Spinal cord (tissue), 9 donors: ENCODE measurements at regions not wholly inside any gene's neighbourhood (a gene's known extent, or its start where the extent isn't known, plus 50 kb on each side); places are given as distances from the start of the nearest gene placed in this dataset.

Source experiments
- DNase-seq, 6 donors: peaks; one replicate each; pipeline versions ENCODE4 v3.0.0 to v3.0.0-alpha.2; 2013 to 2015; ENCODE audit warnings: low spot score in 6 of 6, low read depth in 4 of 6
- H3K27ac ChIP-seq: one replicate; pipeline ENCODE4 v1.5.1; 2013; ENCODE audit warnings: low read depth, low read length, control low read depth
- H3K27me3 ChIP-seq: one replicate; pipeline ENCODE4 v1.6.1; 2013; ENCODE audit warnings: low read length; ENCODE audit not compliant: control insufficient read depth, insufficient read depth
- H3K36me3 ChIP-seq: one replicate; pipeline ENCODE4 v1.6.1; 2013; ENCODE audit warnings: low read length; ENCODE audit not compliant: control insufficient read depth, insufficient read depth
- H3K4me1 ChIP-seq: one replicate; pipeline ENCODE4 v1.6.1; 2013; ENCODE audit warnings: low read length; ENCODE audit not compliant: control insufficient read depth, insufficient read depth
- H3K4me3 ChIP-seq: one replicate; pipeline ENCODE4 v1.5.1; 2013; ENCODE audit warnings: low read depth, low read length, control low read depth
- H3K9me3 ChIP-seq: one replicate; pipeline ENCODE4 v1.6.1; 2013; ENCODE audit warnings: low read length; ENCODE audit not compliant: control insufficient read depth, insufficient read depth
- WGBS: methylation state at CpG from one replicate; pipeline ENCODE4 v1.1.5; 2013; ENCODE audit warnings: missing lambda C conversion rate; ENCODE audit not compliant: insufficient coverage; 5-methylcytosine and 5-hydroxymethylcytosine counted together
- donor health status: healthy.

DNA sequence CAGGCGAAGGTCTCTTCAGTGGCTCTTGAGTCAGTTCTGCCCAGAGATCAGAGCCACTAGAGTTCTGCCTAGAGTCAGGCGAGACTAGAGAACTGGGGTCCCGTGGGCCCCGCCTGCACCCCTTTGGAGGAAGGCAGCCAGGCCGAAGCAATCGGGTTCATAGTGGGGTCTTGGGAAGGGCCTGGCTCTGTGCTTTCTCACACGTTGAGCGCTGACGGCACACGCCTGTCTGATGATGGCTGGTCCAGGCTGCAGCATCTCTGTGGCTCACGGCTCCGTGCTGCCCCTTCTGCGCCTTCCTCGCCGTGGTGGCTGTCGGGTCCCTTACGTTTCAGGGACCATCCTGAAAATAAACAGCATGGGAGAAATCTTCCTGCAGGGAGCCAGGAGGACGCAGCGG, 78.3 kb upstream of the RNU6ATAC start:
- Histone ChIP-seq H3K4me3 (no peak overlapping the region), H3K27me3 (peaks cover 6% of the 10 kb centered on the region), H3K9me3 (no peaks in the 10 kb centered on the region), H3K27ac (no peak overlapping the region), H3K4me1 (peaks cover 11% of the 10 kb centered on the region), H3K36me3 (no peaks in the 10 kb centered on the region)
- WGBS, result 67% methylated on average over 19 of the region's 19 CpGs
- no peak for DNase-seq

DNA sequence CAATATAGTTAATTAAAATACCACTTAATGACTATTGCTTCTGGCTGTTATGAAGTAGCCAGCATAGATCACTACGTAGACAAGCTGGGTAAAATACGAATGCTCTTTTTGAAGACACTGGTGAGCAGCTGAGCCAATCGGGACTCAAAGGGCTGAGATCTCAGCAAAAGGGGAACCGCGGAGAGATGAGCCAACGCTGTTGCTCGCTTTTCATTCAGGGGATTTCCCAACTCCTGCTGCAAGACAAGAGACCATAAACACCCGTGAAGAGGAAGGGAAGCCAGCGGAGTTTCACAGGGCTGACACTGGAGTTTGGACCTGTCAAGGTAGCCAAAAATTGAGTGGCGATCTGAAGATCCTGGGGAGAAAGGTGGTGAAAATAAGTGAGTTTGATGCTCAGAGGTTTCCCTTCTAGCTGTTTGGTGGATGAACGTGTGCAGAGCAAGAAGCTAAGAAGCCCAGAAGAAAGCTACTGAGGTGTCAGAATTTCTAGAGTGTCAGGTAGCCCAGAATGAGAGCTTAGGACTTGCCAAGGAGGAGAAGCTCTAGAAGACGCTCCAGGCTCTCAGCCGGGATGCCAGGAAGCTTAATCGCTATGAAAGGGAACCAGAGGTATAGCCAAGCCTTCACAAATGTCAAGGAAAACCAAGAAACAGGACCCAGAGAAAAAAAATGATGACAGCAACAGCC, 79.6 kb upstream of the RNU6ATAC start:
- WGBS, result 41% methylated on average over 14 of the region's 14 CpGs
- DNase-seq, result no peak
- no peak overlapping the region for H3K27ac ChIP-seq
- peaks cover 6% of the 10 kb centered on the region for H3K27me3 ChIP-seq
- peaks cover 11% of the 10 kb centered on the region for H3K4me1 ChIP-seq
- H3K9me3 ChIP-seq, result peaks cover 6% of the 10 kb centered on the region
- H3K4me3 ChIP-seq, result no peak overlapping the region
- H3K36me3 ChIP-seq, result no peaks in the 10 kb centered on the region

DNA sequence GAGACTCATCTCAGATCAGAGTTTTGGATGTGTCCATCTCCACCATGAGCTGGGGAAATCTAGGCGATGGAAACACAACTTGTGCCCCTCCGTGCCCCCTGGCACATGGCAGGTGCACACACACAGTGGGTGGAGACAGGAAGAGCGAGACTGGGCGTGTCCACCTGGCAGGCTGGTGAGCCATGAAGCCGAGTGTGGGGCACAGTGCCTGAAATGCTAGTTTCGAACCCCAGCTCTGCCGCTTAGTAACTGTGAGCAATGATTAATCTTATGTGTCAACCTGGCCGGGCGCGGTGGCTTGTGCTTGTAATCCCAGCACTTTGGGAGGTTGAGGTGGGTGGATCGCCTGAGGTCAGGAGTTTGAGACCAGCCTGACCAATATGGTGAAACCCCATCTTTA, 80.8 kb upstream of the RNU6ATAC start:
- Histone ChIP-seq H3K36me3 (no peaks in the 10 kb centered on the region), H3K27me3 (peaks cover 6% of the 10 kb centered on the region), H3K9me3 (peaks cover 6% of the 10 kb centered on the region), H3K4me1 (peaks cover 5% of the 10 kb centered on the region), H3K27ac (no peak overlapping the region), H3K4me3 (no peak overlapping the region)
- WGBS, result 98% methylated on average over 10 of the region's 11 CpGs
- no peak for DNase-seq

DNA sequence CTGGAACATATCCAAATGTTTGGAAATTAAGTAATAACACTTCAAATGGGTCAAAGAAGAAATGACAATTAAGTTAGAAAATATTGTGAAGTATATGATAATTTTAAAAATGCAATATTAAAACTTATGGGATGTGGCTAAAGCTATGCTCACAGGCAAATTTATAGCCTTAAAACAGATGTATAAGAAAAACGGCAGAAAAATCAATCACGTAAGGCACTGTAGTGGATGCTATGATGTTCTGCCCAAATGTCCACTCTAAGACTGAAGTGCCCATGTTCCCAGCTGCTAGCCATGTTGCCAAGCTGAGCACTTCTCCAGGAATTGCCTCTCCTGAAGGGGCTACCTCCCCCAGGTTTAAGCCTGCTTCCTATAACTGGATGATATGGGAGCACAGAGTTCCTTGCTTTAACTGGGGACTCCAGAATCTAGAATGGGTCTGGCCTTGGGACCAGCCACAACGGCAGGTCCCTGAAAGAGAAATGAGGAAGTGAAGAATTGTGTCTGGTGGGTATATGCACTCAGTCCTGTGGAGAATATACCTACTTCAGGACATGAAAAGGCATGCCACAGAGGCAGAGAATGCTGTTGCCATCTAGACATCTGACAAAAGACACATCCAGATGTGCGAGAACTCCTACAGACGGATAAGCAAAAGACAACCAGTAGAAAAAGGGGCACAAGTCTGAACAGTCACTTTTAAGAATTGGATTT, 78.2 kb upstream of the RXRA start:
- no peak overlapping the region for H3K27ac ChIP-seq
- DNase-seq, result no peak
- peaks cover 16% of the 10 kb centered on the region for H3K4me1 ChIP-seq
- WGBS, result 92% methylated on average over 3 of the region's 5 CpGs
- H3K4me3 ChIP-seq, result no peak overlapping the region
- peaks cover 2% of the 10 kb centered on the region for H3K27me3 ChIP-seq
- H3K36me3 ChIP-seq, result no peaks in the 10 kb centered on the region
- peaks cover 6% of the 10 kb centered on the region for H3K9me3 ChIP-seq

DNA sequence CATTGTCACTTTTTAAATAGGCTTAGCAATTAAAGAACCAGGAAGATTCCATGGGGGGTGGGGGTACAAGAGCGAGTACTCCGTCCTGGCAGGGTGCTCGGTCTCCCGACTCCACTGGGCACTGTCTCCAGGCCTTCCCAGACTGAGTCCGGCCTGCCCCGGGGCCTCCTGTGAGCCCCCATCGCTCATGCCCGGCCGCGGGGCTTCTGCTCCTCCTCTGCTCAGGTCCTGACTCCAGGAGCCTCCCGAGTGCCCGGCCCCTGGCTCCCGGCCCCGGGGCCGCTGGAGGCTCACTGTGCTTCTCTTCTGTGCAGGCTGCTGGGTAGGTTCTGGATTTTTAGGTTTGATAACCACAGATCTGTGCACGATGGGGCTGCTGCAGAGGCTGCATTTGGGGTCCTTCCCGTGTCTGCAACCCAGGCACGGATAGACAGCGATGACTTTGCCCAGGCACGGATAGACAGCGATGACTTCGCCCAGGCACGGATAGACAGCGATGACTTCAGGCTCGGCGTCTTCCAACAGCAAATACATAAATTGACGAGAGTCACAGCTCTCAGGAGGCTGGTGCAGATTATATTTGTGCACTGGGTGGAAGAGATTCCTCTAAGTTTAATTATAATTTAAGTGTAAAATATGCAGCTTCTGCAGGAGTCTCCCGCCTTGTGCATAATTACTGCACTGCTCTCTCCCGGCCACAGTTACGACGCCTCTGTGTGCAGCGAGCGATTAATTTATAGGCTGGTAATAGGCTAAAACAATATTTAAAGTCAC, 74.8 kb upstream of the RXRA start:
- H3K4me1 ChIP-seq, result peaks cover 16% of the 10 kb centered on the region
- no peak overlapping the region for H3K4me3 ChIP-seq
- H3K9me3 ChIP-seq, result peaks cover 6% of the 10 kb centered on the region
- 57% methylated on average over 22 of the region's 33 CpGs for WGBS
- no peak overlapping the region for H3K27ac ChIP-seq
- no peaks in the 10 kb centered on the region for H3K27me3 ChIP-seq
- H3K36me3 ChIP-seq, result no peaks in the 10 kb centered on the region
- DNase-seq, result peak in 4 of 6 donors; percentile 31 to 94 (median 48)

DNA sequence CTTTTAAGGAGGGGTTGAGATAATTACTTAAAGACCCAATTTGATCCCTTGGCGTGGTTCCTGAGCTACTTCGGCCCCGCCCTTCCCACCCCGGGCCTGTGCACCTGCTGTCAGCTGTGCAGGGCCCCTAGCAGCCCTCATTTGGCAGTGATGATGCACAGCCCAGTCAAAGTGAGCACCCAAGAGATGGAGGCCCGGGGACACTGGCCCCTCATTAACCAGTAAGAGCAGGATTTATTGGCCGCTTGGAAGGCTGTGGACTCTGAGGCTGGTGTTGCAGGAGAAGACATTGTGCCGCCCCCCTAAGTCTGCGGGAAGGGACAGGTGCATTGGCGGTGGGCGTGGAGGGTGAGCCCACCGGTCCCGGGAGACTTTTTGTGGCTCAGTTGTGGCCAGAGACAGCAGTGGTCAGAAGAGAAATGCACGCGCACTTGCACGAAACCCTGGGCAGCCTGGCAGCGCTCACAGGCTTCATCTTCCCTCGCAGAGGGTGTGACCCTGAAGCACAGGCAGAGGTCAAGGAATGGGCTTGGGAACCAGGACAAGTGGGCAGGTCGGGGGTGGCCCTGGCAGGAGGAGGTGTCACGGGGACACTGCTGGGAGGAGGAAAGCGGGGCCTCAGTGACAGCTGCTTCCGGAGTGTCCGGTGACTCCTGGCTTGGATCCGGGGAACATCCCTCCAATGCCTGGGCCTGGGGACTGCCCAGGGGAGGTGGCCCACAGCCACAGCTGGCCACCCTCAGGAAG, 74.0 kb upstream of the RXRA start:
- peaks cover 16% of the 10 kb centered on the region for H3K4me1 ChIP-seq
- DNase-seq, result no peak
- peaks cover 6% of the 10 kb centered on the region for H3K9me3 ChIP-seq
- H3K27me3 ChIP-seq, result no peaks in the 10 kb centered on the region
- no peak overlapping the region for H3K4me3 ChIP-seq
- 72% methylated on average over 23 of the region's 23 CpGs for WGBS
- H3K36me3 ChIP-seq, result no peaks in the 10 kb centered on the region
- no peak overlapping the region for H3K27ac ChIP-seq

DNA sequence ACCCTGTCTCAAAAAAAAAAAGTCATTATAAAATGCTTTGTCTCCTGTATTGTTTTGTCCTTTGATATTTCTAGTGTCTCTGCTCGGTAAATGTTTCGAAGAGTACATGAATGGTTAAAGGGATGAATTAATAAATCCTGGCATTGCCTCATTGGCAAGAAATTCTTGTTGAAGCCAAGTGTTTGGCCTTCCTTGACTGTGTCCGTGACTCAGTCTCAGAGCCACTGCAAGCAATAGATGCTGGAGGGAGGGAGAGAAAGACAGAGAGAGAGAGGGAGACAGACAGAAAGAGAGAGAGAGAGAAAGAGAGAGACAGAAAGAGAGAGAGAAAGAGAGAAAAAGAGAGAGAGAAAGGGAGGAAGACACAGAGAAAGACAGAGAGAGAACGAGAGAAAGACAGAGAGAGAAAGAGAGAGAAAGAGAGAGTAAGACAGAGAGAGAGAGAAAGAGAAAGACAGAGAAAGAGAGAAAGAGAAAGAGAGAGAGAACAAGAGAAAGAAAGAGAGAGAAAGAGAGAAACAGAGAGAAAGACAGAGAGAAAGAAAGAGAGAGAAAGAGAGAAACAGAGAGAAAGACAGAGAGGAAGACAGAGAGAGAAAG, 72.5 kb upstream of the RXRA start:
- WGBS, result 68% methylated on average over 4 of the region's 4 CpGs
- Histone ChIP-seq H3K27ac (no peak overlapping the region), H3K4me1 (peaks cover 25% of the 10 kb centered on the region), H3K36me3 (no peaks in the 10 kb centered on the region), H3K27me3 (no peaks in the 10 kb centered on the region), H3K9me3 (no peaks in the 10 kb centered on the region), H3K4me3 (no peak overlapping the region)
- DNase-seq, result no peak

DNA sequence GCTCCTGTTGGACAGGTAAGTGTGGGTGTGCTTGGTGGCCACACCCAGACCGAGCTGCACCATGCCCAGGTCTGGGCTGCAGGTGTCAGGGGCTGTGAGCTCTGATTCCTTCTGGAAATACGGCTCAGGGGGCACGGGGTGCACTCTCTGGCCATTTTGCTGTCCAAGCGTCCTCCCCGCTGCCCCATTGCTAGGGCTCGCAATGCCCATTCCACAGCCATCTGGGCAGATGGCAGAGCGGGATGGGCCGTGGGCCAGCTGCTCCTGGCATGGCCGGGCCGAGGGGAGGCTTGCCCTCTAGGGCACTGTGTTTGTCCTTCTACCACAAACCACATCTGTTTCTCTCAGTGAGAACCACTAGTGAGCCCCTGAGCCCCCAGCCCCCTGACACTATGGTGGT, 67.9 kb upstream of the RXRA start:
- H3K27ac ChIP-seq, result no peak overlapping the region
- H3K4me1 ChIP-seq, result peaks cover 11% of the 10 kb centered on the region
- no peaks in the 10 kb centered on the region for H3K9me3 ChIP-seq
- H3K4me3 ChIP-seq, result no peak overlapping the region
- 71% methylated on average over 8 of the region's 10 CpGs for whole genome bisulfite sequencing
- no peak for DNase-seq
- H3K27me3 ChIP-seq, result no peaks in the 10 kb centered on the region
- no peaks in the 10 kb centered on the region for H3K36me3 ChIP-seq
